ENCODE measurements at regions not wholly inside any gene's neighbourhood (a gene's known extent, or its start where the extent isn't known, plus 50 kb on each side); places are given as distances from the start of the nearest gene placed in this dataset.

DNA sequence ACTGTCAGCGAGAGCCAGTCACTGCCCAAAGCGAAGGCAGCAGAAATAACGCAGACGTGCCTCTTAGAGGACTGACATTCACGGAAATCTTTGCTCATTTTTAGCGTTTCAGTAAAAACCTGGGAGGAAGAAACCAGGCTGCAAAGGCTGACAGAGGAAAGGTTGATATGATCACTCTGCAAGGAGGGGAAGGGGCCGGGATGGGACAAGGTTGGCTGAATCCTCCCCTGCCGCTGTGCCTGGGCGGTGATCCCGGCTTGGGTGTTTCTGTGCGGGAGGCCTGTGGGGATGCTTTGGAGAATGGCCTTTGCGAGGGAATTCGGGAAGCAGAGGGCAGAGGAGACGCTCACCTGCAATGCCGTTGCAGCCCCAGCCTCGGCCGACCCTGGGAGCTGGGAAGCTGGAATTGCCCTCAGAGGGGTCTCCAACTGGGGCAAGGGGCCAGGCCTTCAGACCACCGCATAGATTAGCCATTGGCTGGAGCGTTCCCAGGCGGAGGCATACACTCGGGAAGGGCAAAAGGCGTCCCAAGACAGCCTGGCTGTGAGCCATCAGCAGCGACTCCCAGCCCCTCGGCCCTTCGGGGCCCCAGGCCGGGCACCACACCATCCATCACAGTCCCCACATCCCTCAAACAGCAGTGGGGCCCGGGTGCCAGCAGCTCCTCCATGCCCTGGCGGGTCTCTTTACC lies 111.7 kb upstream of the GPC1 start:
- Histone ChIP-seq H3K36me3 (ENCODE audit: control insufficient read depth, low read length) (no peaks in the 10 kb centered on the region), H3K79me2 (ENCODE audit: control insufficient read depth, low read length) (no peaks in the 10 kb centered on the region), H3K4me2 (ENCODE audit: low read length) (no peak overlapping the region), H3K9me3 (ENCODE audit: control insufficient read depth, insufficient read depth, low read length) (no peaks in the 10 kb centered on the region), H3K4me1 (ENCODE audit: control insufficient read depth, low read length) (no peaks in the 10 kb centered on the region), H3K4me3 (ENCODE audit: low read length) (no peak overlapping the region), H3K9me2 (replicated peaks; ENCODE audit: control insufficient read depth, low read length) (no peaks in the 10 kb centered on the region), H4K20me1 (ENCODE audit: control insufficient read depth, insufficient read depth, low read depth, low read length) (no peaks in the 10 kb centered on the region), H3F3A (ENCODE audit: control insufficient read depth, insufficient read depth) (no peaks in the 10 kb centered on the region), H3K27me3 (ENCODE audit: control insufficient read depth, low read length) (no peaks in the 10 kb centered on the region), H3K27ac (ENCODE audit: low read depth, low read length) (no peak overlapping the region)
- no peak for TF ChIP-seq EZH2phosphoT487 (IDR thresholded peaks at IDR 0.05; ENCODE audit: borderline replicate concordance, low read length)
- TF ChIP-seq, protein P1, sequence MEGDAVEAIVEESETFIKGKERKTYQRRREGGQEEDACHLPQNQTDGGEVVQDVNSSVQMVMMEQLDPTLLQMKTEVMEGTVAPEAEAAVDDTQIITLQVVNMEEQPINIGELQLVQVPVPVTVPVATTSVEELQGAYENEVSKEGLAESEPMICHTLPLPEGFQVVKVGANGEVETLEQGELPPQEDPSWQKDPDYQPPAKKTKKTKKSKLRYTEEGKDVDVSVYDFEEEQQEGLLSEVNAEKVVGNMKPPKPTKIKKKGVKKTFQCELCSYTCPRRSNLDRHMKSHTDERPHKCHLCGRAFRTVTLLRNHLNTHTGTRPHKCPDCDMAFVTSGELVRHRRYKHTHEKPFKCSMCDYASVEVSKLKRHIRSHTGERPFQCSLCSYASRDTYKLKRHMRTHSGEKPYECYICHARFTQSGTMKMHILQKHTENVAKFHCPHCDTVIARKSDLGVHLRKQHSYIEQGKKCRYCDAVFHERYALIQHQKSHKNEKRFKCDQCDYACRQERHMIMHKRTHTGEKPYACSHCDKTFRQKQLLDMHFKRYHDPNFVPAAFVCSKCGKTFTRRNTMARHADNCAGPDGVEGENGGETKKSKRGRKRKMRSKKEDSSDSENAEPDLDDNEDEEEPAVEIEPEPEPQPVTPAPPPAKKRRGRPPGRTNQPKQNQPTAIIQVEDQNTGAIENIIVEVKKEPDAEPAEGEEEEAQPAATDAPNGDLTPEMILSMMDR (IDR thresholded peaks at IDR 0.05; ENCODE audit: low read depth, low read length, poor library complexity, severe bottlenecking): no peak

DNA sequence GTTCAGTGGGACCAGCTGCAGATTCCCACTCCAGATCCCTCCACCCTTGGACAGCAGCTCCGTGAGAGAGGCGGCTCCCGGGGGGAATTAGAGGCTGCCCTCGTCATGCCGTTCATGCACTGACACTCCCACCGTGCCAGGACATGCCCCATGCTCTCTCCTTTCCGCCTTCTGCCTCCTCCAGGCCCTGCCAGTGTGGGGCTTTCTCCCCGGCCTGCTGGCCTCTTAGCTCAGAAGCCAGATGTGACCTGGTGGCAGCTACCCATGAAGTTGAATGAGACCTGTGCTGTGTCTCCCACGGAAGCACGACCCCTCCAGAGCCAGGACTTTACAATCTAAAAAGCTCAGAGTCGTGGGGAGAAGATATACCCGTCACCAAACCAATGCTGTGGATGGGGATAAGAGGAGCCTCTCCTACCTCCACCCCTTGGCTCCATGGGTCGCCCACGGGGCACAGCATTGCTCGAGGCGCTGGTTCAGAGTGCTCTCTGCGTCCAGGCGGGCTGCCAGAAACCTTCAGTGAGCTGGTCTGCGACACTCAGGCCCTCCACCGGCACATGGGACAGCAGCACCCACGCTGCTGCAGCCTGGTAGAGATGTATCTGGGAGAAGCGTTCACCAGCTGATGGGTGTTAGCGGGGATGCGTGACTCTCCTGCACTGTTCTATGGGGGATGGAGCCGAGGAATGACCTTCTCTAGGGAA lies 111.0 kb upstream of the GPC1 start:
- Histone ChIP-seq H3K4me1 (ENCODE audit: control insufficient read depth, low read length) (no peaks in the 10 kb centered on the region), H3F3A (ENCODE audit: control insufficient read depth, insufficient read depth) (no peaks in the 10 kb centered on the region), H3K27ac (ENCODE audit: low read depth, low read length) (no peak overlapping the region), H3K4me2 (ENCODE audit: low read length) (no peak overlapping the region), H3K36me3 (ENCODE audit: control insufficient read depth, low read length) (no peaks in the 10 kb centered on the region), H3K9me2 (replicated peaks; ENCODE audit: control insufficient read depth, low read length) (no peaks in the 10 kb centered on the region), H3K27me3 (ENCODE audit: control insufficient read depth, low read length) (no peaks in the 10 kb centered on the region), H3K4me3 (ENCODE audit: low read length) (no peak overlapping the region), H3K79me2 (ENCODE audit: control insufficient read depth, low read length) (no peaks in the 10 kb centered on the region), H3K9me3 (ENCODE audit: control insufficient read depth, insufficient read depth, low read length) (no peaks in the 10 kb centered on the region), H4K20me1 (ENCODE audit: control insufficient read depth, insufficient read depth, low read depth, low read length) (no peaks in the 10 kb centered on the region)
- TF ChIP-seq, protein P1 (IDR thresholded peaks at IDR 0.05; ENCODE audit: low read depth, low read length, poor library complexity, severe bottlenecking): no peak
- no peak for TF ChIP-seq EZH2phosphoT487 (IDR thresholded peaks at IDR 0.05; ENCODE audit: borderline replicate concordance, low read length)

DNA sequence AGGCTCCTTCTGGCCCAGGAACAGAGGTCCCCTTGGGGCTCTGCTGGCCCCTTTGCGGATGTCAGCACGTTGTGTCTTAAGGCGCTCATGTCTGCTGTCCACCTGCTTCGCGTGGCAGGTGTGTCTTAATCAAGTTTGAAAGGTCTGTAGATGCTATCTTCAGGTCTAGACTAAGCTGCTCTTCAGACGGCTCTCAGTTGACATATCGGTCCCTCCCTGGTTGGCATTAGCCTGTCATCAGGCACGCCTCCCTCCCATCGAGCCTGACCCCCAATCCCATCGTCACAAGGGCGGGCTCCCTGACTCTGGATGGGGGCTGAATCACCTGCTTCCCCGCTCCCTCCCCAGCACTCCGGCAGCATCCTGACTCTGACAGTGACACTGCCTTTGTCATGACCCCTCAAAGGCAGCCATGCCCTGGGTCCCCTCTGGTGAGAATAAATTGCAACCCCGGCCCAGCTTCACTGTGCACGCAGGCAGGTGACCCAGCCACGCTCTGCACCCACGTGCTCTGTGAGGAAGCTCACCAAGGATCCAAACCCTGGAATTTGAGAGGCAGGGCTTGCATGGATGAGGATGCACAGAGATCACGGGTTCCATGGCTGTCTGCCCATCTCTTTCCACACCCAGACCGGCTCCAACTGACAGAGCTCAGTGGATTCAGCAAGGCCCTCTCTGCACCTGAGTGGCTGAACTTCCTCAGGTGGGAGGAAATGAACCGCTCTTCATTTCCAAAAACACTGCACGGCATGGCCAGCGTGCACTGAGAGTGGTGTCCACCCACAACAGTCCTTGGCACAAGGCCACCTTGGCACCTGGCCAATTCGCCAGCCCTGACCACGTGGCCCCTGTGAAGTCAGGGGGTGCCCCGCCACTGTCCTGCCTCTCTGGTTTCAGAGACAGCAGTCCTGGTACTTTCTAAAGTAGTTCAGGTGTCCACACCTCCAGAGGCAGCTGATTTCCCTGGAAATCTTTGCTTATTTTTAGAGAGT lies 110.2 kb upstream of the GPC1 start:
- Histone ChIP-seq H3F3A (ENCODE audit: control insufficient read depth, insufficient read depth) (no peaks in the 10 kb centered on the region), H3K9me3 (ENCODE audit: control insufficient read depth, insufficient read depth, low read length) (no peaks in the 10 kb centered on the region)

More for the DNA sequence above, 110.2 kb upstream of the GPC1 start:
- Histone ChIP-seq H3K4me3 (ENCODE audit: low read length) (no peak overlapping the region), H3K79me2 (ENCODE audit: control insufficient read depth, low read length) (no peaks in the 10 kb centered on the region), H3K4me2 (ENCODE audit: low read length) (no peak overlapping the region), H3K9me2 (replicated peaks; ENCODE audit: control insufficient read depth, low read length) (no peaks in the 10 kb centered on the region), H3K36me3 (ENCODE audit: control insufficient read depth, low read length) (no peaks in the 10 kb centered on the region), H3K27me3 (ENCODE audit: control insufficient read depth, low read length) (no peaks in the 10 kb centered on the region), H3K4me1 (ENCODE audit: control insufficient read depth, low read length) (no peaks in the 10 kb centered on the region), H3K27ac (ENCODE audit: low read depth, low read length) (no peak overlapping the region), H4K20me1 (ENCODE audit: control insufficient read depth, insufficient read depth, low read depth, low read length) (no peaks in the 10 kb centered on the region)
- TF ChIP-seq, protein P1 (IDR thresholded peaks at IDR 0.05; ENCODE audit: low read depth, low read length, poor library complexity, severe bottlenecking): no peak
- TF ChIP-seq EZH2phosphoT487 (IDR thresholded peaks at IDR 0.05; ENCODE audit: borderline replicate concordance, low read length): no peak

All from DOHH2 (cell line).